Endodermal cell (in vitro differentiated cells): ENCODE measurements at regions not wholly inside any gene's neighbourhood (a gene's known extent, or its start where the extent isn't known, plus 50 kb on each side); places are given as distances from the start of the nearest gene placed in this dataset.

ENCODE experiments used
- DNase-seq: peaks from one replicate; pipeline ENCODE4 v3.0.0-alpha.2; 2017
- H3K27ac ChIP-seq: 2 replicates; pipeline ENCODE4 v1.5.1; 2013; ENCODE audit warnings: mild to moderate bottlenecking, low read depth, low read length, moderate library complexity
- H3K27me3 ChIP-seq: 2 replicates; pipeline ENCODE4 v1.6.1; 2013; ENCODE audit warnings: mild to moderate bottlenecking, low read length, moderate library complexity; ENCODE audit not compliant: insufficient read depth, control insufficient read depth, poor library complexity, severe bottlenecking
- H3K36me3 ChIP-seq: 2 replicates; pipeline ENCODE4 v1.7.0; 2013; ENCODE audit warnings: mild to moderate bottlenecking, low read length, moderate library complexity; ENCODE audit not compliant: control insufficient read depth, insufficient read depth
- H3K4me1 ChIP-seq: one replicate; pipeline ENCODE4 v1.7.0; 2013; ENCODE audit warnings: low read length; ENCODE audit not compliant: control insufficient read depth, insufficient read depth
- H3K4me3 ChIP-seq: 2 replicates; pipeline ENCODE4 v1.5.1; 2013; ENCODE audit warnings: mild to moderate bottlenecking, low read length, moderate library complexity
- H3K9ac ChIP-seq: 2 replicates; pipeline ENCODE4 v1.6.1; 2013; ENCODE audit warnings: mild to moderate bottlenecking, low read length, moderate library complexity; ENCODE audit not compliant: poor library complexity, severe bottlenecking; ENCODE audit errors: extremely low read depth
- H3K9me3 ChIP-seq: 2 replicates; pipeline ENCODE4 v1.6.1; 2013; ENCODE audit warnings: mild to moderate bottlenecking, low read length, moderate library complexity; ENCODE audit not compliant: control insufficient read depth
- H3K27ac Mint-ChIP-seq: 2 replicates; pipeline ENCODE4 v1.8.0; 2020; ENCODE audit warnings: mixed read lengths
- H3K27me3 Mint-ChIP-seq: 2 replicates; pipeline ENCODE4 v1.8.0; 2021; ENCODE audit warnings: mild to moderate bottlenecking, mixed read lengths; ENCODE audit not compliant: insufficient read depth
- H3K36me3 Mint-ChIP-seq: 2 replicates; pipeline ENCODE4 v1.8.0; 2020; ENCODE audit warnings: low read depth, mixed read lengths
- H3K4me1 Mint-ChIP-seq: 2 replicates; pipeline ENCODE4 v1.8.0; 2020; ENCODE audit warnings: mixed read lengths
- H3K4me3 Mint-ChIP-seq: 2 replicates; pipeline ENCODE4 v1.8.0; 2020; ENCODE audit warnings: mild to moderate bottlenecking, moderate library complexity, mixed read lengths
- H3K9me3 Mint-ChIP-seq: 2 replicates; pipeline ENCODE4 v1.8.0; 2020; ENCODE audit warnings: mild to moderate bottlenecking, mixed read lengths
- WGBS, 2 experiments: methylation state at CpG; one replicate each; pipeline versions ENCODE4 v1.1.5 to v1.1.7; 2013; ENCODE audit warnings: missing lambda C conversion rate in 2 of 2, mixed read lengths in 1 of 2; ENCODE audit not compliant: insufficient coverage in 1 of 2, insufficient read length in 1 of 2; 5-methylcytosine and 5-hydroxymethylcytosine counted together
- TF ChIP-seq, protein P1 (sequence below): fragments of 200-600 bp; sonication (generic); conservative IDR thresholded peaks from 2 replicates; pipeline ENCODE4 v1.5.0; 2021; ENCODE audit warnings: antibody characterized with exemption, mild to moderate bottlenecking

DNA sequence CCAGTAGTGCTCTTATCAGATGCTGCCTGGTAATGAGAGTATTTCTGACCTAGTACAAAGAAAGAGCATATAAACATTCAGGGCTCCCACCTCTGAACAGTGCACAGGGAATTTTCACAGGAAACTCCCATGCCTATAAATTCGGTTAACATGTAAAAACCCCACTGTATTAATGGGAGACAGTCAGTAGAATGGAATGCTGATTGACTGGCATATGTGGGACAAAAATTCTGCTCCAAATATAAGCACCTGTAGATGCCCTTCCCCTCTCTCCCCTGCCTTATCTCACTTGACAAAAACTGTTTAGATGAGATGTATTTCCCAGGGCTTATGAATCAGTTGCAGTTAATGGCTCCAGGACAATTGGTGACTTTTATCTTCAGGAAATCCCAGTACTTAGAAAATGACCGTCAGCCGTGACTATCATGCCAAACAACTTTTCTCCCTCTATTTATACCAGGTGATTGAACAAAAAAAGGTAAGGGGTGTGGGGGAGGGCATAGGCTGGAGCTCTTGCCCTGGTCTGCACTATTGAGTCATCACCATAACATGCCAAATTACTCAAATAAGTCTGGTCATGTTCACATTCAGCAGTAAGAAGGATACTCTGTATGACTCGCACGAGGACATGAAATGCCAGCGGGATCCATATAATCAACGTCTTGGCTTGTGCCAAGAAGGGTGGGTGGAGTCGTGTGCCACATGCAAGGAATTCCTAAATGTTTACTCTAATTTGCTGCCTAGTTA lies 176.4 kb upstream of the BMP2 start:
- peaks cover 6% of the 10 kb centered on the region for H3K4me1 ChIP-seq
- H3K27ac ChIP-seq, result no peak overlapping the region
- H3K9me3 ChIP-seq, result peaks cover 13% of the 10 kb centered on the region
- peaks cover 16% of the 10 kb centered on the region for H3K4me1 Mint-ChIP-seq
- no peak for DNase-seq
- H3K4me3 ChIP-seq, result no peak overlapping the region
- no peak overlapping the region for H3K27ac Mint-ChIP-seq
- H3K27me3 Mint-ChIP-seq, result no peaks in the 10 kb centered on the region
- peaks cover 2% of the 10 kb centered on the region for H3K36me3 Mint-ChIP-seq
- no peaks in the 10 kb centered on the region for H3K27me3 ChIP-seq
- H3K9me3 Mint-ChIP-seq, result peaks cover 7% of the 10 kb centered on the region
- no peaks in the 10 kb centered on the region for H3K36me3 ChIP-seq
- 91 to 100% methylated on average over 5 to 8 of the region's 8 CpGs for WGBS, 2 experiments
- H3K9ac ChIP-seq, result no peak overlapping the region
- no peak overlapping the region for H3K4me3 Mint-ChIP-seq
- TF ChIP-seq, protein P1, sequence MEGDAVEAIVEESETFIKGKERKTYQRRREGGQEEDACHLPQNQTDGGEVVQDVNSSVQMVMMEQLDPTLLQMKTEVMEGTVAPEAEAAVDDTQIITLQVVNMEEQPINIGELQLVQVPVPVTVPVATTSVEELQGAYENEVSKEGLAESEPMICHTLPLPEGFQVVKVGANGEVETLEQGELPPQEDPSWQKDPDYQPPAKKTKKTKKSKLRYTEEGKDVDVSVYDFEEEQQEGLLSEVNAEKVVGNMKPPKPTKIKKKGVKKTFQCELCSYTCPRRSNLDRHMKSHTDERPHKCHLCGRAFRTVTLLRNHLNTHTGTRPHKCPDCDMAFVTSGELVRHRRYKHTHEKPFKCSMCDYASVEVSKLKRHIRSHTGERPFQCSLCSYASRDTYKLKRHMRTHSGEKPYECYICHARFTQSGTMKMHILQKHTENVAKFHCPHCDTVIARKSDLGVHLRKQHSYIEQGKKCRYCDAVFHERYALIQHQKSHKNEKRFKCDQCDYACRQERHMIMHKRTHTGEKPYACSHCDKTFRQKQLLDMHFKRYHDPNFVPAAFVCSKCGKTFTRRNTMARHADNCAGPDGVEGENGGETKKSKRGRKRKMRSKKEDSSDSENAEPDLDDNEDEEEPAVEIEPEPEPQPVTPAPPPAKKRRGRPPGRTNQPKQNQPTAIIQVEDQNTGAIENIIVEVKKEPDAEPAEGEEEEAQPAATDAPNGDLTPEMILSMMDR, result no peak

DNA sequence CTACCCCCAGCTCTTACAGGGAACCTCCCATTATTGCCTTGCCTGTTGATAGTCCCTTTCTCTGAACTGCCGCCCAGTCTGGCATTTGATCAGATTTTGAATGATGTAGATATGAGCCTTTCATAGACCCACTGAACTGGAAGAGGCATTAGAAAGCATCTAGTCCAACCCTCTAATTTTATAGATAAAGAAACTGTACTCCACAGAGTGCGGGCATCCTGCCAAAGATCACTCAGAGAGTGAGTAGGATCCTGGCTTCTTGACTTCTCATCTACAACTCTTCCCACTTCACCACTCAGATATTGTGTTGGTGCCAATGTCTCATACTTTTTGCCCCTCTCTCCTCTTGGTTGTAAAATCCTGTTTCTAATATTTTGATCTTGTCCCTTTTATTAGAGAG lies 179.2 kb upstream of the BMP2 start:
- DNase-seq, result no peak
- H3K36me3 Mint-ChIP-seq, result peaks cover 2% of the 10 kb centered on the region
- WGBS, 2 experiments, result 98 to 100% methylated on average over 2 of the region's 2 CpGs

DNA sequence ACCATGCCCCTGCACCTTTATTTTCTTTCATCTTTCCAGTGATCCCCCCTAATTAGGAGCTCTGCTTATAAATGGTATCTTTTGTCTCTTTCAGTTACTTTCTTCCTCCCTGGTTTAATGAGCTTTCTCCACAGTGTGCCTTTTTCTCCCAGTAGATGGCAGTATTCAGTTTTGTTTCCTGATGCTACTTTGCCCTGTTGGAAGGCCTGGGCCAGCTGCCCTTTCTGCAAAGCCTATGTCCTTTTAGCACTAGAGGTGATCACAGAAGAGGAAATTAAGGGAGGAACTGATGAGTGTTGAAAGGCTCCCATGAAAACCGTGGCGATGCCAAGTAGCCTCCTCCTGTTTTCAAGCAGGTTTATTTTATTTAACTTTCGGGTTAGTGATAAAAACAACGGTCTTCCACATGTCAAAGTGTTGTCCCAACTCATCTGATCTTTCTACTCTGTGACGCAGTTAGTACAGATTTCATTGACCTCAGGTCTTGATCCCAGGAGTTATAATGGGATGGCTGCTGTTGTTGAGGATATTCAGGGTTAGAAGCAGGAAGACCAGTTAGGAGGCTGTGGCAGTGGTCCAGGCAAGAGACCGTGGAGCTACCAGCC lies 184.2 kb upstream of the BMP2 start:
- 69 to 73% methylated on average over 6 of the region's 6 CpGs for WGBS, 2 experiments
- DNase-seq, result peak; percentile 78
- no peaks in the 10 kb centered on the region for H3K27me3 Mint-ChIP-seq

More for the DNA sequence above, 179.2 kb upstream of the BMP2 start:
- Histone ChIP-seq H3K36me3 (no peaks in the 10 kb centered on the region), H3K4me1 (peaks cover 2% of the 10 kb centered on the region), H3K4me3 (no peak overlapping the region), H3K27ac (no peak overlapping the region), H3K9ac (no peak overlapping the region), H3K27me3 (no peaks in the 10 kb centered on the region), H3K9me3 (peaks cover 13% of the 10 kb centered on the region)
- Mint-ChIP-seq H3K4me1 (peaks cover 12% of the 10 kb centered on the region), H3K27ac (no peak overlapping the region), H3K27me3 (no peaks in the 10 kb centered on the region), H3K4me3 (no peak overlapping the region), H3K9me3 (peaks cover 7% of the 10 kb centered on the region)
- TF ChIP-seq, protein P1, result no peak

More for the DNA sequence above, 184.2 kb upstream of the BMP2 start:
- H3K27ac Mint-ChIP-seq, result no peak overlapping the region
- no peak overlapping the region for H3K4me3 Mint-ChIP-seq
- no peaks in the 10 kb centered on the region for H3K9me3 Mint-ChIP-seq
- H3K36me3 ChIP-seq, result no peaks in the 10 kb centered on the region
- peaks cover 18% of the 10 kb centered on the region for H3K4me1 Mint-ChIP-seq
- H3K9me3 ChIP-seq, result no peaks in the 10 kb centered on the region
- no peaks in the 10 kb centered on the region for H3K36me3 Mint-ChIP-seq
- H3K4me1 ChIP-seq, result peaks cover 3% of the 10 kb centered on the region
- no peak overlapping the region for H3K27ac ChIP-seq
- no peaks in the 10 kb centered on the region for H3K27me3 ChIP-seq
- TF ChIP-seq, protein P1, result peak; percentile 89
- H3K4me3 ChIP-seq, result no peak overlapping the region
- H3K9ac ChIP-seq, result no peak overlapping the region
